ENCODE measurements at regions not wholly inside any gene's neighbourhood (a gene's known extent, or its start where the extent isn't known, plus 50 kb on each side); places are given as distances from the start of the nearest gene placed in this dataset.
A peak's percentile ranks its signal among the peaks of the same experiment; 100 is the strongest.
"Not testable (repeated sequence)": the region's sequence is repeated elsewhere in the genome, so short reads cannot be mapped to it uniquely, and the experiment has no call there.

DNA sequence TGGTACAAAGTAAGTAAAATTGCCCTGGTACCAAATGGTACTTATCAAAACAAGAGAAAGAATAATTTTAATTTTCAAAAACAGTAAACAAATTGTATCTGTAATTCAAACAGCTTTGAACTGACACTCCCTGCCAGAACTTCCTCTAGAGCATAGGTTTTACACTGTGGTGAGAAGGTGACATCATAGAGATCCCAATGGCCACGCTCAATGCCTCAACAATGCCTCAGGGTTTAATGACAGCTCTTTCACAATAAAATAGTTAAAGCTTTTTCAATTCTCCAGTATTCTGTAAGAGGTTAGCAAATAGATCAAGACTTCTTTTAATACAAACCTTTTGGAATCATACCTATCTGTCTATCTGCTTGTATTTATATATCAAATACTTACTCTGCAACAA is 437.1 kb downstream of the PRR16 start:
- H3K4me3 ChIP-seq (ENCODE audit: low read depth, low read length): no peak overlapping the region
- DNase-seq (ENCODE audit: low read depth): no peak

DNA sequence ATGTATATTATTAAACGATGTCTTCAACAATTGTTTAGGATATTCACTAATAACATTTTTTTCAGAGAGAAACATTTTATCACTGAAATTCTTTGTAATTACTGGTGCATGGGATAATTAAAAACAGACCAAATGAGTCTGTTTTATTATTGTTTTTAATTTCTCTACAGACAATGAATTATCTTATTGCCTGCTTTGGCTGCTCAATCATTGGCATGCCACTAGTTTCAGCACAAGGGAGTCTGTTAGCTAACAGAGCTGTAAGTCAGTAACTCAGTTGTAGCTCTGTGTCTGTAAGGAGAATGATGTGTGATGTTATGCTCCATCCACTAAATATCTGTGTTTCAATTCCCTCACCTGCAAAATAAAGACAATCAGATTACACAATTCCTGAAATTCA is 443.9 kb downstream of the PRR16 start:
- no peak for DNase-seq (ENCODE audit: low read depth)
- no peak overlapping the region for H3K4me3 ChIP-seq (ENCODE audit: low read depth, low read length)

DNA sequence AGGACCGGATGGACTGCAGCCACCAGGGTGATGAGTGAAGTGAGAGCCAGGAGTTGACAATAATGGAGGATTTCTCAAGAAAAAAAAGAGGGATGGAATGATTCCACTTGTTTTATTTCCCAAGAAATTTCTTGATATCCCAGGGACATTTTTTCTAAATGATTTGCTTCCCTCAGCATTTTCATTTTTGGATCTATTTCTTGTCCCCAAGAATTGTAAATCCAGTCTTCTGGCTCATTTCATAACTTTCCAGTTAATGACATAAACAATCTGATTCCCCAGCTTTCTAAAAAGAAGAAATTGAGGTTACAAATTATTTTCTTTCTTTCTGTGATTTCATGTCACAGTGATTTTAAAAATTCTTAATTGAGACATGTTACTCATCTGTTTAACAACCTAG is 446.5 kb downstream of the PRR16 start:
- no peak for DNase-seq (ENCODE audit: low read depth)
- H3K4me3 ChIP-seq (ENCODE audit: low read depth, low read length): no peak overlapping the region

DNA sequence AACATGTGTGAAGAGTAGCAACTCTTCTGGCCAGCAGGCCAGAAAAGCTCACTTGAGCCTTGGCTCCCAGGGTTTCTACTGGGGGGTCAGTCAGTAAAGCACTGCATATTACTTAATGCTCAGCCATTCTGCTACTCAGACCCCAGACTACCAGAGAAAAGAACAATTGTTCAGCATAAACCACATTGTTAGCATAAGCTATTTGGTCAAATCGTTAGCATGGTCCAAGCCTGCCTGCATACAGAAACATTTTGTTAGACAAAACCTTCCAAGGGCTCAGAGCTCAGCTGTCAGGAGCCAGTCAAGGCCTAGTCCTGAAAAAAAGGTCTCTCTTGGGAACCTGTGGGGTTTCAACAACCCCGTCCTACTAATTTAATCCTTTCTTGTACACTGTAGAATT is 449.3 kb downstream of the PRR16 start:
- no peak for DNase-seq (ENCODE audit: low read depth)
- H3K4me3 ChIP-seq (ENCODE audit: low read depth, low read length): no peak overlapping the region

DNA sequence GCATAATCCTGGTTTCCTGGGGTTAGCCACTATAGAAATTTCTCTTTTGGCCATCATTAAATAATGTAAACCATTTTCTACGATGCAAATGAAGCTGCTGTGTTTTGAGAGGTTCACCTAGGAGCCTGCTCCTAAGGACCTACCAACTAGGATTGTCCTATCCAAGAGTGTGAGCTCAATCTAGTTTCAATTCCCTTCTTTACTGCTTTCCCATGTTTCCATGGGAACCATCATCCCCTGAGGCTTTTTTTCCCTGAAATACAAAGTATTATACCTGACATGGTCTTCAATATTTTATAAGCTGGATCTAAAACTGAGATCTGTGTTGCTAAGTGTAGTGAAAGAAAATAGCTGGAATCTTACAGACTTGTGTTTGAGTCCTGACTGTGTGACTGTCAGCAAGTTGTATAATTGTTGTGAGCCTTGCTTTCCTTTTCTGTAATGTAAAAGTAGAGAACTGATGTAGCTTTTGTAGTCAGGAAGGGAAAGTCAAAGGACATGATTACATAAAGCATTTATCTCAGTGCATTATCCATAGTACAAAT is 453.2 kb downstream of the PRR16 start:
- no peak for DNase-seq (ENCODE audit: low read depth)
- no peak overlapping the region for H3K4me3 ChIP-seq (ENCODE audit: low read depth, low read length)

DNA sequence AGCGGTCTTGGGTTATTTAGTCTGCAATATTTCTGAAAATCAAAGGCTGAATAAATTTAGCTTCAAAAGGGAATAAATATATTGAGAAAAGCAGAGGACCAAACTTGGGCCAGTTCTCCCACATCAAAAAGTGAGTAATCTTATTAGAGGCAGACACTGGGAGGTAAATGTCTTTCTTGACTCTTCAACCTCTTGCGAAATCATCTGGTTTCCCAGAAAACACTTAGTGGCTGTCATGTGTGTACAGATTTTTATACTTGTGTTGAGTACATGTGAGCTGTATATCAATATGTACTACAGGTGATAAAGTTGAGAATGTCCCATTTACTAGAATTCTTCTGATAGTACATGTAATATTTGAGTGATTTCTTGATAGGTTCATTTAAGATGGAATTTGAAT is 454.9 kb downstream of the PRR16 start:
- DNase-seq (ENCODE audit: low read depth): no peak

DNA sequence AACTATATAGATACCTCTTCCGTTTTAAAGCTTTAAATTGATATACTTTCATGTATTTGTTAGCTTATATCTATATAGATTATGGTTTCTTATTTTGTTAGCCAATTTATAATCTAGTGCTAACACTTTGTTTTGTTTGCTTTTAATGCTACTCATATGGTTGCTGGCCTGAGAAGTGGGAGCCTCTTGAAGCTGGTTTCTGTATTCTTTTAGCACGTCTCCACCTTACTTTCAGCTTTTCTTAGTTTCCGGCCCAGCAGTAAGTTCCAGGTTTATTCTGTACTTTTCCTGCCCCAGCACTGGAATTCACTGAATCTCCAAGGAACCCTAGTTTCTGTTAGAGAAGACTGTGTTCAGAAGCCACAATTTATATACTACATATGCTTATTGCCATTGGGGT is 458.9 kb downstream of the PRR16 start:
- no peak for DNase-seq (ENCODE audit: low read depth)
- no peak overlapping the region for H3K4me3 ChIP-seq (ENCODE audit: low read depth, low read length)

More for the DNA sequence above, 454.9 kb downstream of the PRR16 start:
- no peak overlapping the region for H3K4me3 ChIP-seq (ENCODE audit: low read depth, low read length)

DNA sequence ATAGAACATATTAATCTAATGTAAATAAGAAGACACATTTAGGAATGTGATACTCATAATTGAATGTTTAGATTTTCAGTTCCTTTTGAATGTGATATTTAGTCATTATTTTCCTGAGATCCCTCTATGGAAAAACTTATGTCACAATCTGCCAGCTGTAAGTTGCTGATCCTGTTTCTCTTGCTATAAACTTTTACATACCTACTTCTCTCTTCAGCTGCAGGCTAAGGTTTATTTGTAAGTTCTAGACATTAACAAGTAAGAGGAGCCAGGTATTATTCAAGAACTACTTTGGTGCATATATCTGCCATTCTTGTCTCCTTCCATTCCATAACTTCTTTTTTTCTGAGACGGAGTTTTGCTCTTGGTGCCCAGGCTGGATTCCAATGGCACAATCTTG is 462.4 kb downstream of the PRR16 start:
- DNase-seq (ENCODE audit: low read depth): no peak
- no peak overlapping the region for H3K4me3 ChIP-seq (ENCODE audit: low read depth, low read length)

DNA sequence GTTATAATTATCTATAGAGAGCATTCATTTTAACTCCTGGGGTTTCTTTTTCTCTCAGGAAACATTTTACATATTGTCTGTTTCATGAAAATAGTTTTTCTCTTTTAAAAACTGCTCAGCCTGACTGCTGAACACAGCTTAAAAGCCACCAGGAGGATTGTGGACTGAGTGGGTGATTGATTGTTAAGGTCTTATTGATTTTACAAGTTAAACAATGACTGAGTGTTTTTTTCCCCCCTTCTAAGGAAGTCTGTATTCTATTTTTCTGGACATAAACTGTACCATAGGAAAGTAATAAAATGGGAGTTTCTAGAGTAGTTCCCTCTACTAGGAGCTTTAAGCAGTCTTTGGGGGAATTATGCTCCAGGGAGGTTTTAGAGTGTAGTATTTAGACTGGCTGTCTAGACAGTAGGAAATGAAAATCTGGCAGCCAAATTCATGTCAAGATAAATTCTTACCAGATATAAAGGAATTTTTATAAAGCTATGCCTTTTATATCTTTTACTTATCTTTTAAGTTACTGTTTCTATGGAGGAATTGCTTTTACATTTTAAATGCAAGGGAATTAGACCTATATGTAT is 463.9 kb downstream of the PRR16 start:
- H3K4me3 ChIP-seq (ENCODE audit: low read depth, low read length): no peak overlapping the region
- no peak for DNase-seq (ENCODE audit: low read depth)

DNA sequence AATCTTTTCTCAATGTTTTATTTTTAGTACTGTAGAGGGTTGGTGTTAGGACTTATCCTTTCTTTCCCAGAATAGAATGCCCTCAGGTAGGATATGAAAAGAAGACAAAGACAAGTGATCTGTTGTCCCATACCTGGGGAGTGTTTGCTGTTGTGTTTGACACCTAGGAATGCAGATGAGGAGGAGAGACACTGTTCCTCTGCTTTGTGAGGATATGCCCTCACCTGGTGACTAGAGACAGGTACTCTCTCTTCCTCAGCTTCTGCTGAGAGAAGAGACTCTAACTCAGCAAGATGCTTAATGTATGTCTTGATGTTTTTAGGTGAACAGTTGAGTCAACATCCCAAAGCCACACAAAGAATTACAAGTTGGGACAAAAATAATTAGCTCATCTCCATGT is 468.4 kb downstream of the PRR16 start:
- no peak overlapping the region for H3K4me3 ChIP-seq (ENCODE audit: low read depth, low read length)
- DNase-seq (ENCODE audit: low read depth): no peak

DNA sequence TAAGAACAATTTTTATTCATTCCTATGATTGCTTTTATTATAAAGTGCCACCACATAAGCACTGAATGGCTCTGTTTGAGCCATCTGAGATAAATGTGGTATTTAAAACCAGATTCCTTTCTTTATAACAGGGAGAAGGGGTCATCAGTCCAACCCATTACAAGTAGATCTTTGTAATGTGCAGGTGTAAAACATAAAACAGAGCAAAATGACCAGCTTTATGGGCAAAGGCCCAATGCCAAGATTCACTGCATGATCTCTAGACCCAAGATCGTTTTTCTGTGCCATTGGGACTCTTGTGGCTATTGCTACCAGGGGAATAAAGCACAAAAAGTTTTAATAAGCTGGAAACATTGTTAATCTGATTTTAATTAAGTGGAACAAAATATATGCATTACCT is 469.9 kb downstream of the PRR16 start:
- H3K4me3 ChIP-seq (ENCODE audit: low read depth, low read length): no peak overlapping the region
- no peak for DNase-seq (ENCODE audit: low read depth)

DNA sequence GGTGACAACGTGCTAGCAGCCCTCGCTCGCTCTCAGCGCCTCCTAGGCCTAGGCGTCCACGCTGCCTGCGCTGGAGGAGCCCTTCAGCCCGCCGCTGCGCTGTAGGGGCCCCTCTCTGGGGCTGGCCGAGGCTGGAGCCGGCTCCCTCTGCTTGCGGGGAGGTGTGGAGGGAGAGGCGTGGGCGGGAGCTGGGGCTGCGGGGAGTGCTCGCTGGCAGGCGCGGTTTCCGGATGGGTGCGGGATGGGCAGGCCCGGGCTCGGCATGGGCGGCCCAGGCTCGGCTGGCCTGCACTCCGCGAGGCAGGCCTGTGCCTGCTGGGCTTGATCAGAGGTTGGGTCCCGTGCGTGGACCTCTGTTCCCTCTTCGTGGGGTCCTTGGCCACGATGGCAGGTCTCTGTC is 472.6 kb downstream of the PRR16 start:
- DNase-seq (ENCODE audit: low read depth): no peak
- no peak overlapping the region for H3K4me3 ChIP-seq (ENCODE audit: low read depth, low read length)

DNA sequence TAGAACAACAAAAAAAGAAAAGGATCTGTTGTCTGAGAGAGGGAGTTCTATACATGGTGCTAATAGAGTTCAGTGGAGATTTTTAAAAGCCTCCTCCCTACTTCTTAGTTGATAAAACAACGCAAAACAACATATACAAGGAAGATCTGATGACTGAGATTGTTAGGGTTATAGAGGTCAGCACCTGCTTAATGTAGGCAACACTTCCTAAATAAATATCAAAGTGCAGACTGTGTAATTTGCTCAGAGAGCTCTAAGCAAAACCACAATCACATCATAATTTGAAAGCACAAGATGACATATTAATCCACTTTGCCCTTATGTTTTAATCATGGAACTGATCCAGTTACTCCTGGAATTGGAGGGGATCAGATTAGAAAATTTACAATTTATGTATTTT is 474.5 kb downstream of the PRR16 start:
- no peak overlapping the region for H3K4me3 ChIP-seq (ENCODE audit: low read depth, low read length)
- no peak for DNase-seq (ENCODE audit: low read depth)

DNA sequence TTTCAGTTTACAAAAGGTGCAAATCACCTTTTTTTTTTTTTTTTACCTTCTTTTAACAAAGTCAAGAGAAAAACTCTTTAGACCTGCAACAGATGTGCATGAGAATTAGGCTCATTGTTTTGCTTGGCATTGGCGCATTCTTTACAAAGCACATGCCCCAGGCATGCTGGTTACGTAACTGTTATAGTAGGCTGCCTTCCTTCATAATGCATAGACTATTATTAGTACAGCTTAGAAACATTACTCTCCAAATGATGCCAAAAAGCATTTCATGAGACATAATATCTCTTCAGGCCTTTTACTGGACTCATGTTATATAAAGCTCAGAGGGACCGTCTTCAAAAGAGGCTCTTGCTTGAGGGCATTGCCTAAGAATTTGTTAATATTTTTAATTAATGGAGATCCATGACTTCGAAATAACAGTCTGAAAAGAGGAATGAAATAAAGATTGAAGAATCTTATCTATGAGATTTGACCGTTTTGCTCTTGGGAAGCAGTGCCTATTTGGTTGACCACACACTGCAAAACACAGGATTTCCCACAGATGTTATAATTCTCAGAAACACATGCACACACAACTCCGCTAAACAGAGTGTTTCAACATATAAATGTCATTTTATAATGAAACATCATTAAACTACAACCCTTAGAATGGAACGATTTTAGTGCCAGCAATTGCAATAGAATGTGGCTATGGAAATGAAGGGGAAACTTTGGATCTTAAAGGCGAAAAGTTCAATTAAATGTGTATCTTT is 478.7 kb downstream of the PRR16 start:
- peak; percentile 10 for DNase-seq (ENCODE audit: low read depth)
- H3K4me3 ChIP-seq (ENCODE audit: low read depth, low read length): no peak overlapping the region

DNA sequence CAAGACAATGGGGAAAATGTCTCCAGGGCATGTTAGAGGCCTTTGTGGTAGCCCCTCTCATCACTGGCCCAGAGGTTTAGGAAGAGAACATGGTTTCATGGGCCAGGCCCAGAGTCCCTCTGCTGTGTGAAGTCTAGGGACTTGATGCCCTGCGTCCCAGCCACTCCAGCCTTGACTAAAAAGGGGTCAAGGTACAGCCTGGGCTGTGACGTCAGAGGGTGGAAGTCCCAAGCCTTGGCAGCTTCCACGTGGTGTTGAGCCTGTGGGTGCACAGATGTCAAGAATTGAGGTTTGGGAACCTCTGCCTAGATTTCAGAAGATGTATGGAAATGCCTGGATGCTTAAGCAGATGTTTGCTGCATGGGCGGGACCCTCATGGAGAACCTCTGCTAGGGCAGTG is 485.5 kb downstream of the PRR16 start:
- not testable (repeated sequence) for DNase-seq (ENCODE audit: low read depth); H3K4me3 ChIP-seq (ENCODE audit: low read depth, low read length)

DNA sequence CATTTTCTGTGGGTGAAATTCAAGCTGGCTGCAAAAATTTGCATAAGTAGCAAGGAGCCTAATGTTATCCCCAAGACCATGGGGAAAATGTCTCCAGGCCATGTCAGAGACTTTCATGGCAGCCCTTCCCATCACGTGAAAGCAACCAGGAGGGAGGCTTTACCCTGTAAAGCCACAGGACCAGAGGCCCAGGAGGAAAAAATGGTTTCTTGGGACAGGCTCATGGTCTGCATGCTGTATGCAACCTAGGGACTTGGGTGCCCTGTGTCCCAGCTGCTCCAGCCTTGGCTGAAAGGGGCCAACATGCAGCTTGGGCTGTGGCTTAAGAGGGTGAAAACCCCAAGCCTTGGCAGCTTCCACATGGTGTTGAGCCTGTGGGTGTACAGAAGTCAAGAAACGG is 489.3 kb downstream of the PRR16 start:
- DNase-seq (ENCODE audit: low read depth); H3K4me3 ChIP-seq (ENCODE audit: low read depth, low read length): not testable (repeated sequence)

DNA sequence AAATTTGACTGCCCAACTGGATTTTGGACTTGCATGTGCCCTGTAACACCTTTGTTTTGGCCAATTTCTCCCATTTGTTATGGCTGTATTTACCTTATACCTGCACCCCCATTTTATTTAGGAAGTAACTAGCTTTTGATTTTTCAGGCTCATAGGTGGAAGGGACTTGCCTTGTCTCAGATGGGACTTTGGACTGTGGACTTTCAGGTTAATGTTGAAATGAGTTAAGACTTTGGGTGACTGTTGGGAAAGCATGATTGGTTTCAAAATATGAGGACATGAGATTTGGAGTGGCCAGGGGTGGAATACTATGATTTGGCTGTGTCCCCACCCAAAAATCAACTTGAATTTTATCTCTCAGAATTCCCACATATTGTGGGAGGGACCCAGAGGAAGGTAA is 490.2 kb downstream of the PRR16 start:
- no peak overlapping the region for H3K4me3 ChIP-seq (ENCODE audit: low read depth, low read length)
- no peak for DNase-seq (ENCODE audit: low read depth)

DNA sequence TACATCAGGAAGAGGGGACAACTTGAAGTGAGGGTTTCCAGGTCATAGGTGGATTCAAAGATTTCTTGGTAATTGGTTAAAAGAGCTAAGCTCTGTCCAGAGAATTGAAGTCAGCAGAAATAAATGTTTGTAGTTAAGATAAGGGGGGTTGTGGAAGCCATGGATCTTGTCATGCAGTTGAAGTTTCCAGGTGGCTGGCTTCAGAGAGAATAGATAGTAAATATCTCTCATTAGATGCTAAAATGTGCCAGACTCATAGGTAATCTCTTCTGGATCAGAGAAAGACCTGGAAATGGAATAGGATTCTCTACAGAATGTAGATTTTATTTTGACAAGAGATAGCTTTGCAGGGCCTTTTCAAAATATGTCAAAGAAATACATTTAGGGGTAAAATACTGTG is 491.7 kb downstream of the PRR16 start:
- no peak for DNase-seq (ENCODE audit: low read depth)
- no peak overlapping the region for H3K4me3 ChIP-seq (ENCODE audit: low read depth, low read length)

DNA sequence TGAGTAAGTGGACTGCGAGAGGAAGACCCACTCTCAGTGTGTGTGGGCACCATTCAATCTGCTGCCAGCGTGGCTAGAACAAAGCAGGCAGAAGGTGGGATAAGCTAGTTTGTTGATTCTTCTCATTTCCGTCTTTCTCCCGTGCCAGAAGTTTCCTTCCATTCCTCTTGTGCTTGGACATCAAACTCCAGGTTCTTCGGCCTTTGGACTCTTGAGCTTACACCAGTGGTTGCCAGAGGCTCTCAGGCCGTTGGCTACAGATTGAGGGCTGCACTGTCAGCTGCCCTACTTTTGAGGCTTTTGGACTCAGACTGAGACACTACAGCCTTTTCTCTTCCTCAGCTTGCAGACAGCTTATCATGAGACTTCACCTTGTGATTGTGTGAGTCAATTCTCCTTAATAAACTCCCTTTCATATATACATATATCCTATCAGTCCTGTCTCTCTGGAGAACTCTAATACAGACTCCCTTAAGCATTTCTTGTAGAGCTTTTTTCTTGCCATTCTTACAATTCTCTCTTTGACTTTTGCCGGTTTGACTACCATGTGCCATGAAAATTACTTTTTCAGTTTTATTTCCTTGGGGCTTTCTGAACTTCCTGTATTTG is 494.9 kb downstream of the PRR16 start:
- DNase-seq (ENCODE audit: low read depth): no peak
- H3K4me3 ChIP-seq (ENCODE audit: low read depth, low read length): no peak overlapping the region

DNA sequence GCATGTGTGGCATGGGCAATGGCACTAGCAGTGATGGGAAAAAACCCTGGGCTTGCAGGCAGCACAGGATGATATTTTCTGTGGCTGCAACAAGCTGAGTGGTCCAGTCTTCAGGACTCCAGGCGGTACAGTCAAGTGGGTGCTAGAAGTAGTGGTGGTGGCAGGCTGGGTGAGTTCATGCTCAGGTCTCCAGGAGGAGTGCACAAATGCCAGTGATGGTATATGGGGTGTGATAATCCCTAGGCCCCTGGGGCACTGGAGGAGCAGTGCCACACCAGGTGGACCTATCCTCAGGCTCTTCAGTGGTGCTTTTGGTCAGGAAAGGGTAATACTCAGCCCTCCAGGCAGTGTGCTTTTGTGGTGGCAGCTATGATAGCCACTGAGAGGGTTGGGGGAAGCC is 496.4 kb downstream of the PRR16 start:
- no peak for DNase-seq (ENCODE audit: low read depth)
- H3K4me3 ChIP-seq (ENCODE audit: low read depth, low read length): no peak overlapping the region

DNA sequence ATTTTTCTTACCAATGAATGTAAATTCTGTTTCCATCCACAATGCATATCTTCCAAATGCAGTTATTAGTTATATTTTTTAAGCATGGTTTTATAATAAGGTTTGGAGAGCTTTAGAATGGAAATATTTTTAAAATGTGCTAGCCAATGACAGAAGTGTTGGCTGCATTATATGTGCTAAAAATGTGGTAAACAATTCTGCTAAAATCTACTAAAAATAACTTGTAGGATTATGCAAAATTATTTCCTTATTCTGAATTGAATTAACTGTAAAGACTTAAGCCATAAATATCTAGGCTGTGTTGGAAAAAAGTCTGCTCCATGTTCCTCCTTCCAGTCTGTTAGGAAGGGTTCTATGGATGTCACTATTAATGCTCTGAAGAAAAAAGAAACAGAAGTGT is 503.3 kb downstream of the PRR16 start:
- no peak for DNase-seq (ENCODE audit: low read depth)

More for the DNA sequence above, 503.3 kb downstream of the PRR16 start:
- no peak overlapping the region for H3K4me3 ChIP-seq (ENCODE audit: low read depth, low read length)

Measured in skeletal muscle cell (primary cell).